GM13977 (cell line): ENCODE measurements at regions not wholly inside any gene's neighbourhood (a gene's known extent, or its start where the extent isn't known, plus 50 kb on each side); places are given as distances from the start of the nearest gene placed in this dataset.

Experiments used
- DNase-seq: peaks from one replicate; pipeline ENCODE4 v3.0.0; 2012; ENCODE audit warnings: low spot score
- in situ Hi-C: fragments of 300-500 bp; cut with MboI; formaldehyde crosslinking; loops from one replicate; pipeline ENCODE4 v1.12.0; 2022; ENCODE audit warnings: low sequenced_read_pairs, low pct_unique_long_range_greater_than_20kb, mixed read lengths, inconsistent platforms; ENCODE audit not compliant: unreplicated experiment
- TF ChIP-seq, protein P1 (sequence below): IDR thresholded peaks from 2 replicates; pipeline ENCODE4 v1.5.1; 2012; ENCODE audit warnings: mild to moderate bottlenecking, control low read depth; ENCODE audit not compliant: insufficient read depth; ENCODE audit errors: extremely low read depth, missing control alignments

DNA sequence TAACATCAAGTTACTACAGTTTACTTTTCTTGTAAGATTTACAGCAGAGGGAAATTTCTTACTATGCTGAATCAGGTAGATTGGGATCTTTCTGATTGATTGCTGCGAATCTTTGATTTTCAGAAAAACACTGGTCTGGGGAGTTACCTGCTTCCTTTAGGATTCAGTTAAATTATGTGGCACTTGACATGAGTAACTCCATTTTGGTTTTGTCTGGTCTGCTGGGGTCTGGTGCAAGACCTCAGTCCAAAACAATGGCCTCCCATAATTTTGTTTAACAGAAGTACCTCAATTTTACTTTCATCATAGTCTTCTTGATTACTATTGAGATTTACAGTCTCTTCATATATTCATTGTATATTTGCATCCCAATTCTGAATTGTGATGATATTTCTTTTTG is 775.5 kb downstream of the TRIB2 start:
- no peak for DNase-seq
- TF ChIP-seq, protein P1, sequence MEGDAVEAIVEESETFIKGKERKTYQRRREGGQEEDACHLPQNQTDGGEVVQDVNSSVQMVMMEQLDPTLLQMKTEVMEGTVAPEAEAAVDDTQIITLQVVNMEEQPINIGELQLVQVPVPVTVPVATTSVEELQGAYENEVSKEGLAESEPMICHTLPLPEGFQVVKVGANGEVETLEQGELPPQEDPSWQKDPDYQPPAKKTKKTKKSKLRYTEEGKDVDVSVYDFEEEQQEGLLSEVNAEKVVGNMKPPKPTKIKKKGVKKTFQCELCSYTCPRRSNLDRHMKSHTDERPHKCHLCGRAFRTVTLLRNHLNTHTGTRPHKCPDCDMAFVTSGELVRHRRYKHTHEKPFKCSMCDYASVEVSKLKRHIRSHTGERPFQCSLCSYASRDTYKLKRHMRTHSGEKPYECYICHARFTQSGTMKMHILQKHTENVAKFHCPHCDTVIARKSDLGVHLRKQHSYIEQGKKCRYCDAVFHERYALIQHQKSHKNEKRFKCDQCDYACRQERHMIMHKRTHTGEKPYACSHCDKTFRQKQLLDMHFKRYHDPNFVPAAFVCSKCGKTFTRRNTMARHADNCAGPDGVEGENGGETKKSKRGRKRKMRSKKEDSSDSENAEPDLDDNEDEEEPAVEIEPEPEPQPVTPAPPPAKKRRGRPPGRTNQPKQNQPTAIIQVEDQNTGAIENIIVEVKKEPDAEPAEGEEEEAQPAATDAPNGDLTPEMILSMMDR, result no peak
- in situ Hi-C loops, result no loop called here

DNA sequence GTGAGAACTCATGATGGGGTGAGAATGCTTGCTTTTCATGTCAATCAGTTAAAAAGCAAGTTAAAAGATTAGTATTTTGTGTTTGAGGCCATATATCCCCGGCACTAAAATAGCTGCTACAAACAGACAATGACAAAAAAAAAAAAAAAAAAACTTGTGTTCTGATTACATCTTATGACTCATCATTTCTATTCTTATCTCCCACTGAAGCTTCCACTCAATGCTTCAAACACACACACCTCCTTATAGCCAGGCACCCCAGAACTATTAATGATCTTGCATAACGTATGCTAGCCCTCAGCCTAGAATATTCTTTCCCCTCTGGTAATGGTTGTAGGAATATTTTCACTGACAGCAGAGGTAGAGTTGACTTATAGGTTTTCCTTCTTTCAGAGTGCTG is 778.3 kb downstream of the TRIB2 start:
- DNase-seq, result no peak
- in situ Hi-C loops, result no loop called here
- TF ChIP-seq, protein P1, result no peak

DNA sequence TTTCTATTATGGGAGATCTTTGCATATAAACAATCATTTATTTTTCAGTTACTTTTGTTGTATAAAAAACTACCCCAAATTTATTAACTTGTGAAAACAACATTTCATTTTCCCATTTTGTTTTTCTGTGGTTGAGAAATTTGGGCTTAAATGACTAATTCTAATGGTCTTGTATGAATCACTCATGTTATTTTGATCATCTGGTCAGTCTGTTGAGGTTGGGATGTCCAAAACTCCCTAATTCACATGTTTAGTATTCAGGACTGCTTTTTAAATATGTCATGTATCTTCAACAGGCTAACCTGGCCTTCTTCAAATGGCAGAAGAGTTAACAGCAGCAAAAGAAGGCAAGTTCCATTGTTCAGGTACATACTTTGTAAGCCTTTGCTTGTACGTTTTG is 788.1 kb downstream of the TRIB2 start:
- TF ChIP-seq, protein P1, result no peak
- in situ Hi-C loops, result no loop called here
- DNase-seq, result no peak

DNA sequence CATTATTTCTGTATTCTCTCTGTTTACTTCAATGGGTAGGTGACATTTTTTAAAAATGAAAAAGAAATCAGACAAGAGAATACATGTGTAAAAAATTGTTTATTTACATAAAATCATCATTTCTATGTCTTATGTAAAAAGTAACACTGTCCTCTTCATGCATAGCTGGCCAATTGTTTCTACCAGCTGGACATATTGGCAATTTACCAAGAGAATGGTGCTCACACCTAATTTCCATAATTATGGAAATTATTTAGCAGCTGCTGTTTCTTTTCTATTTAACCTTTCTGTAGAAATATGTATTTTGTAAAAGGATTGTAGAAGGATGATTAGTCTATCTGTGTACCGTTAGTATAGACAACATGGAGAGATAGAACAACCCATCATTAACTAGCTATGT is 791.9 kb downstream of the TRIB2 start:
- DNase-seq, result no peak
- TF ChIP-seq, protein P1, result no peak
- in situ Hi-C loops, result no loop called here

DNA sequence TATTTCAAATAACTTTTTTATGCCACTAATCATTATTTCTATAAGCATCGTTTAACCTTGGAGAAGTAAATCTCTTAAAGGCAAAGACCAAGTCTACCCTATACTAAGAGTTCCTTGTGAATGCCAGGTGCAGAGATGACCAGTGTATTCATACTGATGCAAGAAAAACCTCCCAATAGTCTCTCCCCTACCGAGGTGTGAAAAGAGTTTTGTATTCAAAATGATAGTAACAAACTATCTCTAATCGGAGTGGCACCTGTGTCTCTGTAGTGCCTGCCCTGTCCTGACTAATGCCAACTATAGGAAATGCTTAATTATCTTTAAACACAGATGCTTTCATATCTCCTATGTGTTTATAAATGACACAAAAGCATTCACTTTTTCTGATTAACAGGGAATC is 798.5 kb downstream of the TRIB2 start:
- no peak for DNase-seq
- in situ Hi-C loops, result no loop called here
- TF ChIP-seq, protein P1, result no peak

DNA sequence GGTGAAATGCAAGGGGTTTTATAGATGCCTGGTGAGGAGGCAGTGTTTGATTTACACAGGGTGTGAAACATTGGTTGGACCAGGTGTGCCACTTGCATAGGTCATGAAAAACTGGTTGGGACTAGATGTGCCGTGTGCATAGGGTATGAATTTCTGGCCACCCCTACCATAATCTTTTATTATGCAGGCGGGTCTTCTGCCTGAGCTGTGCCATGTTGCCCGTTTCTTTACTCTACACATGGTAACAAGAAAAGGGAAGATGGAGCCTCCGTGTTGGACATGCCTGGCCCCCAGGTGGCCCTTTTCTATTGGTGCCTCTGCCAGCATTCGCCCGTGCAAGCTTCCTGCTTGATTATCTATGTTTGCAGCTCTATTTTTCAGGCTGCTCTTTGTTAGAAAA is 805.4 kb downstream of the TRIB2 start:
- in situ Hi-C loops, result no loop called here
- TF ChIP-seq, protein P1, result no peak
- DNase-seq, result no peak

DNA sequence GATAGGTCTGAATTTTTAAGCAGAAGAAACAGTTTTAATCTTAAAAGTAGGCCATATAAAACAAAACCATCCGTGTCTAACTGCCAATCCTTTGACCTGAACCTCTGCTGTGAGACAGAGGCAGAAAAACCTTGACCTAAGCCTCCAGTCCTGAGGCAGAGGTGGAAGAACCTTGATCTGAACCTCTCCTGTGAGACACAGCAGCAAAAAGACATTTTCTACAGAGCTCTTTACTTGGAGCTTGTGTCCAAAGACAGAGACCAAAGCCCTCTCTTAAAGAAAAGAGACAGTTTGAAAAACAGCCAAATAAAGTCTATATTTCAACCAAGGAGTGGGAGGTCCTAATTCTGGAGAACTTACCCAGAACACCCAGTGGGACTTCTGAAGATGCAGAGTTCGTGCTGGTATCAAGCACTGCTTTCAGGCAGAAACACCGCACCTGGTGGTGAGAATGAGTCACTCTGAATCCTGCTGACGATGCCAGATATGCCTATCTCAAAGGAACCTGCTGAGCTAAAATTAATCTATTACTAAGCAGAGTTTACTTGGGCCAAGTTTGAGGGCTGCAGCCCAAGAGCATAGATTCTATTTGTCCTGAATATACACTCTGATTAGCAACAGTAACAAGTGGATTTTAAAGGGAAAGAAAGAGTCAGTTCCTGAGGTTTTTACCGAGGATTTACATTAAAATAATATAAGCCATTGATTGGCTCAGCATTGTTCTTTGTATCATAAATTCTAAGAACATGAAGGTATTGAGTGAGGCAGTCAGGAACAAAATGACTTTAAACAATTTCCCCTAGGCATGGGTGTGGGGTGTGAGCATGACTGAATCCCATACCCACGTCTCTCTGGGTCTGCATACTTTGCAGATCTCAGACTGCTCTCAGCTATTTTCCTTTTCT is 806.4 kb downstream of the TRIB2 start:
- in situ Hi-C loops, result no loop called here
- DNase-seq, result peak; percentile 42
- TF ChIP-seq, protein P1, result peak; percentile 20
